Esophagus squamous epithelium (tissue), 5 donors: ENCODE measurements at regions not wholly inside any gene's neighbourhood (a gene's known extent, or its start where the extent isn't known, plus 50 kb on each side); places are given as distances from the start of the nearest gene placed in this dataset.

Source experiments
- DNase-seq: peaks from one replicate; lab custom pipeline; 2025; lab: John Stamatoyannopoulos, UW
- H3K27ac ChIP-seq, 4 donors: fragments of 200-600 bp; sonication (generic); one replicate each; pipeline ENCODE4 v1.5.1; 2016 to 2019; ENCODE audit warnings: mild to moderate bottlenecking in 1 of 4
- H3K27me3 ChIP-seq, 4 donors: fragments of 200-600 bp; sonication (generic); 1 replicate in 3 of 4; 2 replicates in 1 of 4; pipeline versions ENCODE4 v1.5.1 to v1.6.0; 2017 to 2021; ENCODE audit warnings: antibody characterized with exemption in 1 of 4
- H3K36me3 ChIP-seq, 3 donors: fragments of 200-600 bp; sonication (generic); one replicate each; pipeline ENCODE4 v1.5.1; 2016 to 2019
- H3K4me1 ChIP-seq, 3 donors: fragments of 200-600 bp; sonication (generic); one replicate each; pipeline ENCODE4 v1.5.1; 2017 to 2019
- H3K4me3 ChIP-seq, 4 donors: fragments of 200-600 bp; sonication (generic); 1 replicate in 3 of 4; 2 replicates in 1 of 4; pipeline ENCODE4 v1.5.1; 2016 to 2019; ENCODE audit warnings: mild to moderate bottlenecking in 2 of 4, moderate library complexity in 1 of 4
- H3K9me3 ChIP-seq, 3 donors: fragments of 200-600 bp; sonication (generic); one replicate each; pipeline ENCODE4 v1.5.1; 2016 to 2019
- POLR2A ChIP-seq, 4 donors: fragments of 450-650 bp; IDR thresholded peaks; one replicate each; pipeline ENCODE4 v1.6.1; 2017; ENCODE audit warnings: antibody characterized with exemption in 4 of 4, mild to moderate bottlenecking in 4 of 4, moderate library complexity in 3 of 4
- WGBS, 2 donors: methylation state at CpG; one replicate each; pipeline ENCODE4 v1.1.5; 2018; 5-methylcytosine and 5-hydroxymethylcytosine counted together
- intact Hi-C: fragments of 100-400 bp; cut with DNase I; formaldehyde crosslinking; loops from one replicate; pipeline ENCODE4 v1.15.0; 2022
- TF ChIP-seq, protein P1 (sequence below), 6 experiments: fragments of 450-650 bp in 4 of 6; fragments of 200-600 bp in 2 of 6; sonication (generic) in 2 of 6; IDR thresholded peaks; one replicate each; pipeline ENCODE4 v1.5.1; 2016 to 2019; ENCODE audit warnings: antibody characterized with exemption in 6 of 6, mild to moderate bottlenecking in 4 of 6, moderate library complexity in 4 of 6
- donor health status: DM: yes; HTN: yes; CAD: no.

DNA sequence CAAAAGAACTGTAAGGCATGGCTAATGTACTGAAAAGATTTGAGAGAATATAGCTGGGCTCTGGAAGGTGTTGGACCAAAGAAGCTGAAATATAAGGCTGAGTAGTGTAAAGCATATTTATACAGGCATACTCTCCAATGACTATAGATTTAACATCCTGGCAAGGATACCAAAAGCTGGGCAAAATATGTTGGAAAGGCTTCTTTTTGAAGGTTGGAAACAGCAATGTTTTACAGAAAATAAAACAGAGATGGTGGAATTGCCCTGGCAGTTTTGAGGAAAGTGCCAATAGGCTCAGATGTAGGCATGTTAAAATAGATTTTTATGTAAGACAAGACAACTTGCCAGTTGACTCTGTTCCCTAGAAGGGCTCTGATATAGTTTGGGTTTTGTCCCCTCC is 184.1 kb upstream of the SHISA6 start:
- no peaks in the 10 kb centered on the region for H3K36me3 ChIP-seq
- intact Hi-C loops = no loop called here
- H3K9me3 ChIP-seq = peaks cover 0 to 4% (median 0%) of the 10 kb centered on the region in 3 donors
- no peak overlapping the region for H3K4me3 ChIP-seq
- no peak for DNase-seq
- H3K27ac ChIP-seq = no peak overlapping the region
- no peaks in the 10 kb centered on the region for H3K4me1 ChIP-seq
- H3K27me3 ChIP-seq = peaks cover 0 to 7% (median 0%) of the 10 kb centered on the region in 4 donors
- no peak for TF ChIP-seq POLR2A (IDR thresholded peaks at IDR 0.05)
- TF ChIP-seq, protein P1, sequence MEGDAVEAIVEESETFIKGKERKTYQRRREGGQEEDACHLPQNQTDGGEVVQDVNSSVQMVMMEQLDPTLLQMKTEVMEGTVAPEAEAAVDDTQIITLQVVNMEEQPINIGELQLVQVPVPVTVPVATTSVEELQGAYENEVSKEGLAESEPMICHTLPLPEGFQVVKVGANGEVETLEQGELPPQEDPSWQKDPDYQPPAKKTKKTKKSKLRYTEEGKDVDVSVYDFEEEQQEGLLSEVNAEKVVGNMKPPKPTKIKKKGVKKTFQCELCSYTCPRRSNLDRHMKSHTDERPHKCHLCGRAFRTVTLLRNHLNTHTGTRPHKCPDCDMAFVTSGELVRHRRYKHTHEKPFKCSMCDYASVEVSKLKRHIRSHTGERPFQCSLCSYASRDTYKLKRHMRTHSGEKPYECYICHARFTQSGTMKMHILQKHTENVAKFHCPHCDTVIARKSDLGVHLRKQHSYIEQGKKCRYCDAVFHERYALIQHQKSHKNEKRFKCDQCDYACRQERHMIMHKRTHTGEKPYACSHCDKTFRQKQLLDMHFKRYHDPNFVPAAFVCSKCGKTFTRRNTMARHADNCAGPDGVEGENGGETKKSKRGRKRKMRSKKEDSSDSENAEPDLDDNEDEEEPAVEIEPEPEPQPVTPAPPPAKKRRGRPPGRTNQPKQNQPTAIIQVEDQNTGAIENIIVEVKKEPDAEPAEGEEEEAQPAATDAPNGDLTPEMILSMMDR (IDR thresholded peaks at IDR 0.05) = no peak

DNA sequence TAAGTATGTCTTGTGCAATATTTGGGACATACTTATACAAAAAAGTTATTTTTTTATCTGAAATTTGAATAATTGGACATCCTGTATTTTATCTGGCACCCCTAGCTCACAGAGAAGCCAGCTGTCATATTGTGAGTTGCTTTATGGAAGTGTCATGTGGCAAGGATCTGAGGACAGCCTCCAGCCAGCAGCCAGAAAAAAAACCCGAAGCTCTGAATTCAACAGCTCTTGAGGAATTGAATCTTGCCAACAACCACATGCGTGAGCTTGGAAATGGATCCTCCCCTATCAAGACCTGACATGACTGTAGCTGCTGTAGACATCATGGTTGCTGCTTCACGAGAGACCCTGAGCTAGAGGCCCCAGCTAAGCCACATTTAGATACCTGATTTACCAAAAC is 187.2 kb upstream of the SHISA6 start:
- no peak for DNase-seq
- no peak overlapping the region for H3K27ac ChIP-seq
- WGBS, 2 donors = 23 to 58% methylated on average over 3 of the region's 3 CpGs
- intact Hi-C loops = no loop called here
- H3K27me3 ChIP-seq = peaks cover 0 to 7% (median 0%) of the 10 kb centered on the region in 4 donors
- TF ChIP-seq, protein P1 (IDR thresholded peaks at IDR 0.05) = no peak
- no peak for TF ChIP-seq POLR2A (IDR thresholded peaks at IDR 0.05)
- no peaks in the 10 kb centered on the region for H3K4me1 ChIP-seq
- H3K4me3 ChIP-seq = no peak overlapping the region
- no peaks in the 10 kb centered on the region for H3K36me3 ChIP-seq
- no peaks in the 10 kb centered on the region for H3K9me3 ChIP-seq

DNA sequence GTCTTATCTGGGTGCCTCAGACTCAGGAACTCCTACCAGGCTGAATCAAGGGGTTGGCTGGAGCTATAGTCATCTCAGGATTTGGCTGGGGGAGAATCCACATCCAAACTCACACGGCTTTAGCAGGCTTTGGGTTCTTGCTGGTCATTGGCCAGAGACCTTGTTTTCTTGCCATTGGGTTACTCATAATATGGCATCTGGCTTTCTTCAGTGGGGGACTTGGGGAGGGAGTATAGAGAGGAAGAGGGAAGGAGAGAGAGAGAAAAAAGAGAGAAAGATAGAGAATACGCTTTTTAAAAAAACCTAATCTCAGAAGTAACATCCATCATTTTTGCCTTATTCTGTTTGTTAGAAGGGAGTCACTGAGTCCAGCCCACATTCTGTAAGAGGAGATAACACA is 191.5 kb upstream of the SHISA6 start:
- 61 to 76% methylated on average over 2 of the region's 2 CpGs for WGBS, 2 donors
- TF ChIP-seq POLR2A (IDR thresholded peaks at IDR 0.05) = no peak
- TF ChIP-seq, protein P1 (IDR thresholded peaks at IDR 0.05) = no peak
- Histone ChIP-seq H3K4me1 (peaks cover 0 to 23% (median 0%) of the 10 kb centered on the region in 3 donors), H3K27ac (no peak overlapping the region), H3K36me3 (no peaks in the 10 kb centered on the region), H3K9me3 (no peaks in the 10 kb centered on the region), H3K27me3 (no peaks in the 10 kb centered on the region), H3K4me3 (no peak overlapping the region)
- DNase-seq = no peak
- intact Hi-C loops = no loop called here

DNA sequence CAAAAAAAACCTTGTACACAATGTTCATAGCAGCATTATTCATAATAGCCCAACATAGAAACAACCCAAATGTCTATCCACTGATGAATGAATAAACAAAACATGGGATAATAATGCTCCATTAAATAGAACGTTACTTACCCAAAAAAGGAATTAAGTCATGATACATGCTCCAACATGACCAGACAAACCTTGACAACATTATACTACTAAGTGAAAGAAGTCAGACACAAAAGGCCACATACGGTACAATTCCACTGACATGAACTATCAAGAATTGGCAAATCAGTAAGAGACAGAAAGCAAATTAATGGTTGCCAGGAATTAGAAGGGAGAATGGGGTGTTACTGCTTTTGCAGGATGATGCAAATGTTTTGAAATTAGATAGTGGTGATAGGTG is 193.8 kb upstream of the SHISA6 start:
- TF ChIP-seq, protein P1 (IDR thresholded peaks at IDR 0.05) = no peak

DNA sequence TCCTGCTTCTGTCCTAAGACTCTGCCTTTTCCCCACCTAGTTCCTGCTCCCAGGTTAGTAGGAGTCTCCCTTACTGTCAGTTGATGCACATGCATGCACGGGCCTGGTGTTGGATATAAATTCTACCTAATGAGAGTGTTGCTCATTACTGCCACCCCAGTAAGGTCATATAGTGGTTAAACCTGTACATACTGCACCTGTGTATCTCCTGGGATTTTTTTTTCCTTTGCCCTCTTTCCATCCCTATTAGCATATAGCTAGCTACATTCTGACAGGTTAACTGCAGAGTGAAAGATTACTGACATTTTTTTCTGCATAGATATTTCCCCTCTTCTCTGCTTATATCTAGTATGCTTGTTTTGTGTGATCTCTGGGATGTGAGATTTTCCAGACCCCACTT is 201.5 kb upstream of the PIRT start:
- TF ChIP-seq, protein P1 (IDR thresholded peaks at IDR 0.05) = peak in 1 of 6 experiments; percentile 13
- TF ChIP-seq POLR2A (IDR thresholded peaks at IDR 0.05) = no peak
- DNase-seq = no peak
- intact Hi-C loops = no loop called here
- 38 to 43% methylated on average over 1 of the region's 1 CpG for WGBS, 2 donors
- Histone ChIP-seq H3K4me1 (peaks cover 0 to 39% (median 7%) of the 10 kb centered on the region in 3 donors), H3K27ac (peak overlapping the region in 3 of 4 donors; percentile 3 to 39 (median 3)), H3K9me3 (no peaks in the 10 kb centered on the region), H3K36me3 (no peaks in the 10 kb centered on the region), H3K4me3 (no peak overlapping the region), H3K27me3 (no peaks in the 10 kb centered on the region)

More for the DNA sequence above, 193.8 kb upstream of the SHISA6 start:
- no peaks in the 10 kb centered on the region for H3K36me3 ChIP-seq
- no peak for DNase-seq
- no peaks in the 10 kb centered on the region for H3K27me3 ChIP-seq
- H3K4me1 ChIP-seq = peaks cover 0 to 36% (median 0%) of the 10 kb centered on the region in 3 donors
- peak overlapping the region in 1 of 4 donors; percentile 27 for H3K27ac ChIP-seq
- 25 to 47% methylated on average over 2 of the region's 2 CpGs for WGBS, 2 donors
- H3K4me3 ChIP-seq = no peak overlapping the region
- intact Hi-C loops = no loop called here
- H3K9me3 ChIP-seq = no peaks in the 10 kb centered on the region
